ENCODE measurements at regions not wholly inside any gene's neighbourhood (a gene's known extent, or its start where the extent isn't known, plus 50 kb on each side); places are given as distances from the start of the nearest gene placed in this dataset.

DNA sequence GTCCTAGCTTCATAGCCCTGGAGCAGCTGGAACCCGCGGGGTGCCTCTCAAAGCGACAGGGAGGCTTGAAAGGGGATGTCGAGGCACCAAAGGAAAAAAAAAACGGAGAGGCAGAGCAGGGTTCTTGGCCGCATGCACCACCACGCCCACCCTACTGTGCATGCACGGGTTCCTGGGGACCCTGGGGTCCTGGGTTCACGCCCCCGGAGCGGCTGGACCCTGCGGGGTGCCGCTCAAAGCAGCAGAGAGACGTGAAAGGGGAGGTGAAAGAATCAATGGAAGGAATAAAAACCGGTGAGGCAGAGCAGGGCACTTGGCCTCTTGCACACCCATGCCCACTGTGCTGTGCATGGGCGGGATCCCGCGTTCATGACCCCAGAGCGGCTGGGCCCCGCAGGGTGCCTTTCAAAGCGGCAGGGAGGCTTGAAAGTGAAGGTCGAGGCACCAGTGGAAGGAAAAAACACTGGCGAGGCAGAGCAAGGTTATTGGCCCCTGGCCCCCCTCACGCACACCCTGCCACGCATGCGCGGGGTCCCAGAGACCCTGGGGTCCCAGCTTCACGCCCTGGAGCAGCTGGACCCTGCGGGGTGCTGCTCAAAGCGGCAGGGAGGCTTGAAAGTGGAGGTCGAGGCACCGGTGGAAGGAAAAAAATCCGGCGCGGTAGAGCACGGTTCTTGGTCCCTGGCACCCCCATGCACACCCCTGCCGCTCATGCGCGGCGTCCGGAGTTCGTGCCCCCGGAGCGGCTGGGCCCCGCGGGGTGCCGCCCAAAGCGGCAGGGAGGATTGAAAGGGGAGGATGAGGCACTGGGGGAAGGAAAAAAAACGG is 318.5 kb downstream of the ALG10 start:
- DNase-seq (ENCODE audit: low read depth in 2 of 3, low spot score in 2 of 3) = no peak

DNA sequence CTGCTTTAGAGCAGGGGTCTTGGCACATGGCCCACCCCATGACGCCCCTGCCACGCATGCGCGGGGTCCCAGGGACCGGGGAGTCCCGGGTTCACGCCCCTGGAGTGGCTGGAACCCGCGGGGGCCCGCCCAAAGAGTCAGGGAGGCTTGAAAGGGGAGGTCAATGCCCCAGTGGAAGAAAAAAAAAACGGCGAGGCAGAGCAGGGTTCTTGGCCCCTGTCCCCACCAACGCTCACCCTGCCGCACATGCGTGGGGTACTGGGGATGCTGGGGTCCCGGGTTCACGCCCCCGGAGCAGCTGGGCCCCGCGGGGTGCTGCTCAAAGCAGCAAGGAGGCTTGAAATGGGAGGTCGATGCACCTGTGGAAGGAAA is 319.1 kb downstream of the ALG10 start:
- DNase-seq (ENCODE audit: low read depth in 2 of 3, low spot score in 2 of 3) = no peak

DNA sequence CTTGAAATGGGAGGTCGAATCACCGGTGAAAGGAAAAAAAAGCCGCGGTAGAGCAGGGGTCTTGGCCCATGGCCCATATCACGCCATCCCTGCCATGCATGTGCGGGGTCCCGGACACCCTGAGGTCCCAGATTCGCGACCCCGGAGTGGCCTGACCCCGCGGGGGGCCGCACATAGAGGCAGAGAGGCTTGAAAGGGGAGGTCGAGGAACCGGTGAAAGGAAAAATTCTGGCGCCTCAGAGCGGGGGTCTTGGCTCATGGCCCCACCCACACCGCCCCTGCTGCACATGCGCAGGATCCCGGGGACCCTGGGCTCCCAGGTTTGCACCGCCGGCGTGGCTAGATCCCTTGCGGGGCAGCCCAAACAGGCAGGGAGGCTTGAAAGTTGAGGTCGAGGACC is 319.8 kb downstream of the ALG10 start:
- no peak for DNase-seq (ENCODE audit: low read depth in 2 of 3, low spot score in 2 of 3)

DNA sequence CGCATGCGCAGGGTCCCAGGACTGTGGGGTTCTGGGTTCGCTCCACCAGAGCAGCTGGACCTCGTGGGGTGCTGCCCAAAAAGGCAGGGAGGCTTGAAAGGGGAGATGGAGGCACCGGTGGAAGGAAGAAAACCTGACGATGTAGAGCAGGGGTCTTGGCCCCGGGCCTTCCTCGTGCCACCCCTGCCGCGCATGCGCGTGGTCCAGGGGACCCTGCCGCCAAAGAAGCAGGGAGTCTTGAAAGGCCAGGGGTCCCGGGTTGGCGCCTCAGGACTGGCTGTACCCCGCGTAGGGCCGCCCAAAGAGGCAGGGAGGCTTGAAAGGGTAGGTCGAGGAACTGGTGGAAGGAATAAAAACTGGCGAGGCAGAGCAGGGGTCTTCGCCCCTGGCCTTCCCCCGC is 321.0 kb downstream of the ALG10 start:
- DNase-seq (ENCODE audit: low read depth in 2 of 3, low spot score in 2 of 3) = no peak

DNA sequence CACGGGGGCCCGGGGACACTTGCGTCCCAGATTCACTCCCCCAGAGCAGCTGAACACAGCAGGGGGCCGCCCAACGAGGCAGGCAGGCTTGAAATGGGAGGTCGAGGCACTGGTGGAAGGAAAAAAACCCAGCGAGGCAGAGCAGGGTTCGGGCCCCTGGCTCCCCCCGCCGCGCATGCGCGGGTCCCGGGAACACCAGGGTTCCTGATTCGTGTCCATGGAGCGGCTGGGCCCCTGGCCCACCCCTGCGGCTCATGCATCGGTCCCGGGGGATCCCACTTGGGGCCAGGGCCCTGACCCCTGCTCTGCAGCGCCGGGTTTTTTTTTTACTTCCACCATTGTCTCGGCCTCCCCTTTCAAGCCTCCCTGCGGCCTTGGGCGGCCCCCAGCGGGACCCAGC is 321.5 kb downstream of the ALG10 start:
- DNase-seq (ENCODE audit: low read depth in 2 of 3, low spot score in 2 of 3) = no peak

DNA sequence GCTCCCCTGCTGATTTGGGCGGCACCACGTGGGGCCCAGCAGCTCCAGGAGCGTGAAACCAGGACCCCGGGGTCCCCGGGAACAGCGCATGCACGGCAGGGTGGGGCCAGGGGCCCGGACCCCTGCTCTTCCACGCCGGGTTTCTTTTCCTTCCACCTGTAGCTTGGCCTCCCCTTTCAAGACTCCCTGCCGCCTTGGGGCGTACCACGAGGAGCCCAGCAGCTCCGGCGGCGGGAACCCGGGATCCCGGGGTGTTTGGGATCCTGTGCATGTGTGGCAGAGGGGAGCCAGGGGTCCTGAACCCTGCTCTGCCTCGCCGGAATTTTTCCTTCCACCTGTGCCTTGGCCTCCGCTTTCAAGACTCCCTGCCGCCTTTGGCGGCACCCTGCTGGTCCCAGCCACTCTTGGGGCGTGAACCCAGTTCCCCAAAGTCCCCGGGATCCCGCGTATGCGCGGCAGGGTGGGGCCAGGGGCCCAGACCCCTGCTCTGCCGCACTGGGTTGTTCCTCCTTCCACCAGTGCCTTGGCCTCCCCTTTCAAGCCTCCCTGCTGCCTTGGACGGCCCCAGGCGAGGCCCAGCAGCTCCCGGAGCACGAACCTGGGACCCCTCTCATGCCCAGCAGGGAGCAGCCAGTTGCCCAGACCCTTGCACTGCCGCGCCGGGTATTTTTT is 322.7 kb downstream of the ALG10 start:
- DNase-seq (ENCODE audit: low read depth in 2 of 3, low spot score in 2 of 3) = no peak

DNA sequence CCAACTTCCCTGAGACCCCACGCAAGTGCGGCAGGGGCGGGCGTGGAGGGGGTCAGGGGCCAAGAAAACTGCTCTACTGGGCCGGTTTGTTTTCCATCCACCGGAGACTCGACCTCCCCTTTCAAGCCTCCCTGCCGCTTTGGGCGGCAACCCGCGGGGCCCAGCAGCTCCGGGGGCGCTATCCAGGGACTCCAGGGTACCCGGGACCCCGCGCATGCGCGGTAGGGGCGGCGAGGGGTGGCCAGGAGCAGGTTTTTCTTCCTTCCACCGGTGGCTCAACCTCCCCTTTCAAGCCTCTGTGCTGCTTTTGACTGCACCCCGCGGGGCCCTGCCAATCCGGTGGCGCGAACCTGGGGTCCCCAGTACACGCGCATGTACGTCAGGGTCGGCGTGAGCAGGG is 323.5 kb downstream of the ALG10 start:
- no peak for DNase-seq (ENCODE audit: low read depth in 2 of 3, low spot score in 2 of 3)

DNA sequence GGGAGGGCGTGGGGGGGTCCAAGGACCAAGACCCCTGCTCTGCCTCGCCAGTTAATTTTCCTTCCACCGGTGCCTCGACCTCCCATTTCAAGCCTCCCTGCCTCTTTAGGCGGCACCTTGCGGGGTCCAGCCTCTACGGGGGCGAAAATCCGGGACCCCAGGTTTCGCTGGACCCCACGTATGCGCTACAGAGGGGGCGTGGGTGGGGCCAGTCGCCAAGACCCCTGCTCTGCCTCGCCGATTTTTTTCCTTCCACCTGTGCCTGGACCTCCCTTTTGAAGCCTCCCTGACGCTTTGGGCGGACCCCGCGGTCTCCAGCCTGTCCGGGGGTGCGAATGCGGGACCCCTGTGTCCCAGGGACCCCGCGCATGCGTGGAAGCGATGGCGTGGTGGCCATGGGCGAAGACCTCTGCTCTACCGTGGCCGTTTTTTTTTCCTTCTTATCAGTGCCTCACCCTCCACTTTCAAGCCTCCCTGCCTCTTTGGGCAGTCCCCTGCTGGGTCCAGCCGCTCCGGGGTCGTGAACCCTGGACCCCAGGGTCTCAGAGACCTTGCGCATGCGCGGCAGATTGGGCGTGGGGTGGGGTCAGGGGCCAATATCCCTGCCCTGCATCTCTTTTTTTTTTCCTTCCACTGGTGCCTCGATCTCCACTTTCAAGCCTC is 324.2 kb downstream of the ALG10 start:
- no peak for DNase-seq (ENCODE audit: low read depth in 2 of 3, low spot score in 2 of 3)

DNA sequence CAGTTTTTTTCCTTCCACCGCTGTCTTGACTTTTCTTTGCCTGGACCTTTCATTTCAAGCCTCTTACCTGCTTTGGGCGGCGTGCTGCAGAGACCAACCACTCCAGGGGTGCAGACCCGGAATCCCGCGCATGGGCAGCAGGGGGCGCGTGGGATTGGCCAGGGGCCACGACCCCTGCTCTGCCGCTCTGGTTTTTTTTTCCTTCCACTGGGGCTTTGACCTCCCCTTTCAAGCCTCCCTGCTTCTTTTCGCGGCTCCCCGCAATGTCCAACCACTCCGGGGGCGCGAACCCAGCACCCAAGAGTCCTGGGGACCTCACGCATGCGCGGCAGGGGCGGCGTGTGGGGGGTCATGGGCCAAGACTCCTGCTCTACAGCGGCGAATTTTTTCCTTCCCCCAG is 325.1 kb downstream of the ALG10 start:
- no peak for DNase-seq (ENCODE audit: low read depth in 2 of 3, low spot score in 2 of 3)

DNA sequence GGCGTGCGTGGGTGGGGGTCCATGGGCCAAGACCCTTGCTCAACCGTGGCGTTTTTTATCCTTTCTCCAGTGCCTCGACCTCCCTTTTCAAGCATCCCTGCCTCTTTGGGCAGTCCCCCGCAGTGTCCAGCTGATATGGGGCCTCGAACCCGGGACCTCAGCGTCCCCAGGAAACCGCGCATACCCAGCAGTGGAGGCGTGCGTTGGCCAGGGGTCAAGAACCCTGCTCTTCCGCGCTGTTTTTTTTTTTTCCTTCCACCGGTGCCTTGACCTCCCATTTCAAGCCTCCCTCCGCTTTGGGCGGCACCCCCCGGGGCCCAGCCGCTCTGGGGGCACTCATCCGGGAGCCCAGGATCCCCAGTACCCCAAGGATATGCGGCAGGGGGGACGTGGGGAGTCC is 325.8 kb downstream of the ALG10 start:
- no peak for DNase-seq (ENCODE audit: low read depth in 2 of 3, low spot score in 2 of 3)

DNA sequence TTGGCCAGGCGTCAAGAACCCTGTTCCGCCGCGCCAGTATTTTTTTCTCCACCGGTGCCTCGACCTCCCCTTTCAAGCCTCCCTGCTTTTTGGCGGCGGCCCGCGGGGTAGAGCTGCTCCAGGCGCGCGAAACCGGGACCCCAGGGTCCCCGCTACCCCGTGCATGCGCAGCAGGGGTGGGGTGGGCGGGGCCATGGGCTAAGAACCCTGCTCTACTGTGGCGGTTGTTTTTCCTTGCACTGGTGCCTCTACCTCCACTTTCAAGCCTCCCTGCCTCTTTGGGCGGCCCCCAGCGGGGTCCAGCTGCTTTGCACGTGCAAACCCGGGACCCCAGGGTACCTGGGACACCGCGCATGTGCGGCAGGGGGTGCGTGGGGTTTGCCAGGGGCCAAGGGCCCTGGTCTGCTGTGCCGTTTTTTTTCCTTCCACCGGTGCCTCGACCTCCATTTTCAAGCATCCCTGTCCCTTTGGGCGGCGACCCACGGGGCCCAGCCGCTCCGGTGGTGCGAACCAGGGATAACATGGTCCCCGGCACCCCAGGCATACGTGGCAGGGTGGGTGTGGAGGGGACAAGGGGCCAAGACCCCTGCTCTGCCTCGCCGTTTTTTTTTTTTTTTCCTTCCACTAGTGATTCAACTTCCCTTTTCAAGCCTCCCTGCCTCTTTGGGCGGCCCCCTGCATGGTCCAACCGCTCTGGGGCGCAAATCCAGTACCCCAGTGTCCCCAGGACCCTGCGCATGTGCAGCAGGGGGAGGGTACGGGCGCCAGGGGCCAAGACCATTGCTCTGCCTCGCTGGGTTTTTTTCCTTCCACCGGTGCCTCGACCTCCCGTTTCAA is 326.8 kb downstream of the ALG10 start:
- no peak for DNase-seq (ENCODE audit: low read depth in 2 of 3, low spot score in 2 of 3)

DNA sequence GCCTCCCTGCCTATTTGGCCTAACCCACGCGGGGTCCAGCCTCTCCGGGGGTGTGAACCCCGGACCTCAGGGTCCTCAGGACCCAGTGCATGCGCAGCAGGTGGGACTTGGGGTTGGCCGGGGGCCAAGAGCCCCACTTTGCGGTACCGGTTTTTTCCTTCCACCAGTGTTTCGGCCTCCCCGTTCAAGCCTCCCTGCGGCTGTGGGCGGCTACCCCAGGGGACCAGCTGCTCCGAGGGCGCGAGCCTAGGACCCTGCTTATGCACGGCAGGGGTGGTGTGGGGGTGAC is 327.3 kb downstream of the ALG10 start:
- no peak for DNase-seq (ENCODE audit: low read depth in 2 of 3, low spot score in 2 of 3)

DNA sequence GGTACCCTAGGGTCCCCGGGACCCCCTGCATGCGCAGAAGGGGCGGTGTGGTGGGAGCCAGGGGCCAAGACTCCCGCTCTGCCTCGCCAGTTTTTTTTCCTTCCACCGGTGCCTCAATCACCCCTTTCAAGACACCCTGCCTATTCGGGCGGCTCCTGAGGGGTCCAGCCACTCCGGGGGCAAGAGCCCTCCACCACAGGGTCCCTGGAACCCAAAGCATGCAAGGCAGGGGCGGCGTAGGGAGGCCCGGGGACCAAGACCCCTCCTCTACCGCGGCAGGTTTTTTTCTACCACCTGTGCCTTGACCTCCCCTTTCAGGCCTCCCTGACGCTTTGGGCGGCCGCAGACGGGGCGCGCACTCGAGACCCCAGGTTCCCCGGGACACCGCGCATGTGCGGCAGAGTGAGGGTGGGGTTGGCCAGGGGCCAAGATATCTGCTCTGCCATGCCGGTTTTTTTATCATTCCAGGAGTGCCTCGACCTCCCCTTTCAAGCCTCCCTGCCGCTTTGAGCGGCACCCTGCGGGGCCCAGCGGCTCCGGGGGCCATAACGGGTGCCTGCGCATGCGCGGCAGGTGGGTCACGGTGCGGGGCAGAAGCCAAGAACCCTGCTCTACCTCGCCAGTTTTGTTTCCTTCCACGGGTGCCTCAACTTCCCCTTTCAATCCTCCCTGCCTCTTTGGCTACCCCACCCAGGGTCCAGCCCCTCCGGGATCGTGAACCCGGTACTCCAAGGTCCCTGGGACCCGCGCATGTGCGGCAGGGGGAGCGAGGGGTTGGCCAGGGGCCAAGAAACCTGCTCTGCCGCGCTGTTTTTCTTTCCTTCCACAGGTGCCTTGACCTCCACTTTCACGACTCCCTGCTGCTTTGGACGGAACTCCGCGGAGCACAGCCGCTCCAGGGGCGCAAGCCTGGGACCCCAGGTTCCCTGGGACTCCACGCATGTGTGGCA is 328.1 kb downstream of the ALG10 start:
- no peak for DNase-seq (ENCODE audit: low read depth in 2 of 3, low spot score in 2 of 3)

DNA sequence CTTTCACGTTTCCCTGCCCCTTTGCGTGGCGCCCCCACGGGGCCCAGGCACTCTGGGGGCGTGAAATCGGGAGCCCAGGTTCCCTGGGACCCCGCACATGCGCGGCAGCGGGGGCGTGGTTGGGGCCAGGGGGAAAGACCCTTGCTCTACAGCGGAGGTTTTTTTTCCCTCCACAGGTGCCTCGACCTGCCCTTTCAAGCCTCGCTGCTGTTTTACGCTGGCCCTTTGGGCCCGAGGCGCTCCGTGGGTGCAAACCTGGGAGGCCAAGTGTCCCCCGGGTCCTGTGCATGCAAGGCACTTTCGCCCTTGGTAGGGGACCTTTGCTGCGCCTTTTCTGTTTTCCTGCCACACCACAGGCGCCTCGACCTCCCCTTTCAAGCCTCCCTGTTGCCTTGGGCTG is 329.8 kb downstream of the ALG10 start:
- DNase-seq (ENCODE audit: low read depth in 2 of 3, low spot score in 2 of 3) = no peak

DNA sequence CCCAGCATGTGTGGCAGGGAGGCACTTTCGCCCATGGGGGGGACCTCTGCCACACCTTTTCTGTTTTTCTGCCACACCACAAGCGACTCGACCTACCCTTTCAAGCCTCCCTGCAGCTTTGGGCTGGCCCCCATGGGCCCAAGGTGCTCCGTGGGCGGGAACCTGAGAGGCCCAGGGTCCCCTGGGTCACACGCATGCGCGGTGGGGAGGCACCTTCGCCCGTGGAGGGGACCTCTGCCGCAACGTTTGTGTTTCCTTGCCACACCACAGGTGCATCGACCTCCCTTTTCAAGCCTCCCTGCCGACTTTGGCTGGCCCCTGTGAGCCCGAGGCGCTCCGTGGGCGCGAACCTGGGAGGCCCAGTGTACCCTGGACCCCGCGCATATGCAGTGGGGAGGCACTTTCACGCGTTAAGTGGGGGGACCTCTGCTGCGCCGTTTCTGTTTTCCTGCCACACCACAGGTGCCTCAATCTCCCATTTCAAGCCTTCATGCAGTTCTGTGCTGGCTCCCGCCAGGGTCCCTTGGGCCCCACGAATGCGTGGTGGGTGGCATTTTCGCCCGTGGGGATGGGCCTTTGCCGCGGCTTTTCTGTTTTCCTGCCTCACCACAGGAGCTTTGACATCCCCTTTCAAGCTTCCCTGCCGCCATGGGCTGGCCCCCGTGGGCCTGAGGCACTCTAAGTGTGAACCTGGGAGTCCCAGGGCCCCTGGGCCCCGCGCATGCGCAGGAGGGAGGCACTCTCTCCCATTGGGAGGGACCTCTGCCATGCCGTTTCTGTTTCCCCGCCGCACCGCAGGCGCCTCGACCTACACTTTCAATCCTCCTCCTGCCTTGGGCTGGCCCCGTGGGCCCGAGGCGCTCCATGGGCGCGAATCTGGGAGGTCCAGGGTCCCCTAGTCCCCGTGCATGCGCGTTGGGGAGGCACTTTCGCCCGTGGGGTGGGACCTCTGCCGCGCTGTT is 332.2 kb downstream of the ALG10 start:
- DNase-seq (ENCODE audit: low read depth in 2 of 3, low spot score in 2 of 3) = no peak

DNA sequence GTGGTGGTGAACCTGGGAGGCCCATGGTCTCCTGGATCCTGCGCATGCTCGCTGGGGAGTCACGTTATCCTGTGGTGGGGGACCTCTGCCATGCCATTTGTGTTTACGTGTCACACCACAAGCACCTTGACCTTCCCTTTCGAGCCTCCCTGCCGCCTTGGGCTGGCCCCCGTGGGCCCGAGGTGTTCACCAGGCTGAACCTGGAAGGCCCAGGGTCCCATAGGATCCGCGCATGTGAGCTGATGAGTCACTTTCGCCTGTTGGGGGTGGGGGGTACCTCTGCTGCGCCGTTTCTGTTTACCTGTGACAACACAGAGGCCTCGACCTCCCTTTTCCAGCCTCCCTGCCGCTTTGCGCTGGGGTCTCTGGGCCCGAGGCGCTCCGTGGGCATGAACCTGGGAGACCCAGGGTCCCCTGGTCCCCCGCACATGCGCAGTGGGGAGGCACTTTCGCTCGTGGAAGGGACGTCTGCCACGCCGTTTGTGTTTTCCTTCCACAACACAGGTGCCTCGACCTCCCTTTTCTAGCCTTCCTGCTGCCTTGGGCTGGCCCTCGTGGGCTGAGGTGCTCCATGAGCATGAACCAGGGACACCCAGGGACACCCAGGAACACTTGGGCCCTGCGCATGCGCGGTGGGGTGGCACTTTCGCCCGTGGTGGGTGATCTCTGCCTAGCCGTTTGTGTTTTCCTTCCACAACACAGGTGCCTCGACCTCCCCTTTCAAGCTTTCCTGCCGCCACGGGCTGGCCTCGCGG is 334.1 kb downstream of the ALG10 start:
- no peak for DNase-seq (ENCODE audit: low read depth in 2 of 3, low spot score in 2 of 3)

DNA sequence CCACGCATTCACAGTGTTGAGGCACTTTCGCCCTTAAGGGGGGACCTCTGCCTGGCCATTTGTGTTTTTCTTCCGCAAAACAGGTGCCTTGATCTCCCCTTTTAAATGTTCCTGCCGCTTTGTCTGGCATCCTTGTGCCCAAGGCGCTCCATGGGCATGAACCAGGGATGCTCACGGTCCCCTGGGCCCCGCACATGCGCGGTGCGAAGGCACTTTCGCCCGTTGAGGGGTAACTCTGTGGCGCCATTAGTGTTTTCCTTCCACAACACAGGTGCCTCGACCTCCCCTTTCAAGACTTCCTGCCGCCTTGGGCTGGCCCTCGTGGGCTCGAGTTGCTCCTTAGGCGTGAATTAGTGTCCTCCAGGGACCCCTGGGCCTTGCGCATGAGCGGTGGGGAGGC is 335.5 kb downstream of the ALG10 start:
- no peak for DNase-seq (ENCODE audit: low read depth in 2 of 3, low spot score in 2 of 3)

DNA sequence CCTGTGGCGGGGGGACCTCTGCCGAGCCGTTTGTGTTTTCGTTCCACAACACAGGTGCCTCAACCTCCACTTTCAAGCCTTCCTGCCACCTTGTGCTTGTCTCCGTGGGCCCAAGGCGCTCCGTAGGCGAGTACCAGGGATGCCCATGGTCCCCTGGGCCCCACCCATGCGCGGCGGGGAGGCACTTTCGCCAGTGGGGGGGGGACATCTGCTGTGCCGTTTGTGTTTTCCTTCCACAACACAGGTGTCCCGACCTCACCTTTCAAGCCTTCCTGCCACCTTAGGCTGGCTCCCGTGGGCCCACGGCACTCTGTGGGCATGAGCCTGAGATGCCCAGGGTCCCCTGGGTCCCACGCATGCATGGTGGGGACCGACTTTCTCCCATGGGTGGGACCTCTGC is 335.9 kb downstream of the ALG10 start:
- DNase-seq (ENCODE audit: low read depth in 2 of 3, low spot score in 2 of 3) = no peak

Data from activated CD8-positive, alpha-beta memory T cell treated with anti-CD3 and anti-CD28 coated beads for 48 hours (primary cell).